ENCODE measurements at regions not wholly inside any gene's neighbourhood (a gene's known extent, or its start where the extent isn't known, plus 50 kb on each side); places are given as distances from the start of the nearest gene placed in this dataset.

GRCh38 chr4:184553891-184554290, 79.5 kb upstream of the IRF2 start:
- no peak for DNase-seq (ENCODE audit: low read depth)
- Histone ChIP-seq H3K36me3 (ENCODE audit: control insufficient read depth, insufficient read depth, low read length) (no peaks in the 10 kb centered on the region), H3K27me3 (ENCODE audit: control insufficient read depth, insufficient read depth, low read length) (no peaks in the 10 kb centered on the region), H3K4me3 (ENCODE audit: low read depth, low read length) (no peak overlapping the region)
- FAIRE-seq = no peak
- TF ChIP-seq CTCF (IDR thresholded peaks at IDR 0.05; ENCODE audit: insufficient read depth, low read length, severe bottlenecking) = no peak

- Histone ChIP-seq H3K27me3 (ENCODE audit: control insufficient read depth, insufficient read depth, low read length) (no peaks in the 10 kb centered on the region), H3K36me3 (ENCODE audit: control insufficient read depth, insufficient read depth, low read length) (no peaks in the 10 kb centered on the region), H3K4me3 (ENCODE audit: low read depth, low read length) (no peak overlapping the region)
- TF ChIP-seq CTCF (IDR thresholded peaks at IDR 0.05; ENCODE audit: insufficient read depth, low read length, severe bottlenecking) = no peak
- no peak for DNase-seq (ENCODE audit: low read depth)
- no peak for FAIRE-seq
These were observed 76.1 kb upstream of the IRF2 start for GRCh38 chr4:184550476-184550875.

- TF ChIP-seq CTCF (IDR thresholded peaks at IDR 0.05; ENCODE audit: insufficient read depth, low read length, severe bottlenecking) = no peak
- FAIRE-seq (no peak), DNase-seq (ENCODE audit: low read depth) (no peak)
- H3K36me3 ChIP-seq (ENCODE audit: control insufficient read depth, insufficient read depth, low read length) = no peaks in the 10 kb centered on the region
- H3K4me3 ChIP-seq (ENCODE audit: low read depth, low read length) = no peak overlapping the region
- H3K27me3 ChIP-seq (ENCODE audit: control insufficient read depth, insufficient read depth, low read length) = no peaks in the 10 kb centered on the region
These were observed 74.4 kb upstream of the IRF2 start for GRCh38 chr4:184548648-184549341.

- H3K4me3 ChIP-seq (ENCODE audit: low read depth, low read length) = no peak overlapping the region
- no peak for FAIRE-seq
- DNase-seq (ENCODE audit: low read depth) = no peak
- H3K36me3 ChIP-seq (ENCODE audit: control insufficient read depth, insufficient read depth, low read length) = no peaks in the 10 kb centered on the region
- H3K27me3 ChIP-seq (ENCODE audit: control insufficient read depth, insufficient read depth, low read length) = no peaks in the 10 kb centered on the region
- no peak for TF ChIP-seq CTCF (IDR thresholded peaks at IDR 0.05; ENCODE audit: insufficient read depth, low read length, severe bottlenecking)
These were observed 73.9 kb upstream of the IRF2 start for GRCh38 chr4:184548316-184548647.

- Histone ChIP-seq H3K4me3 (ENCODE audit: low read depth, low read length) (no peak overlapping the region), H3K36me3 (ENCODE audit: control insufficient read depth, insufficient read depth, low read length) (no peaks in the 10 kb centered on the region), H3K27me3 (ENCODE audit: control insufficient read depth, insufficient read depth, low read length) (no peaks in the 10 kb centered on the region)
- TF ChIP-seq CTCF (IDR thresholded peaks at IDR 0.05; ENCODE audit: insufficient read depth, low read length, severe bottlenecking) = no peak
- DNase-seq (ENCODE audit: low read depth) = no peak
- FAIRE-seq = no peak
These were observed 70.5 kb upstream of the IRF2 start for GRCh38 chr4:184544788-184545409.

- DNase-seq (ENCODE audit: low read depth) = no peak
- FAIRE-seq = no peak
- no peaks in the 10 kb centered on the region for H3K27me3 ChIP-seq (ENCODE audit: control insufficient read depth, insufficient read depth, low read length)
- TF ChIP-seq CTCF (IDR thresholded peaks at IDR 0.05; ENCODE audit: insufficient read depth, low read length, severe bottlenecking) = no peak
- H3K36me3 ChIP-seq (ENCODE audit: control insufficient read depth, insufficient read depth, low read length) = no peaks in the 10 kb centered on the region
- no peak overlapping the region for H3K4me3 ChIP-seq (ENCODE audit: low read depth, low read length)
These were observed 67.6 kb upstream of the IRF2 start for GRCh38 chr4:184541907-184542306.
